NT2/D1 (cell line): ENCODE measurements at regions not wholly inside any gene's neighbourhood (a gene's known extent, or its start where the extent isn't known, plus 50 kb on each side); places are given as distances from the start of the nearest gene placed in this dataset.

ENCODE experiments used
- YY1 ChIP-seq: IDR thresholded peaks from 2 replicates; pipeline ENCODE4 v1.6.1; 2011; ENCODE audit not compliant: insufficient read length, insufficient read depth
- ZNF274 ChIP-seq: IDR thresholded peaks from 2 replicates; pipeline ENCODE4 v1.6.1; 2011; ENCODE audit warnings: mild to moderate bottlenecking, low read depth, low read length

- TF ChIP-seq ZNF274 = no peak
- no peak for TF ChIP-seq YY1
These were observed 181.8 kb upstream of the FERD3L start for GRCh38 chr7:19327018-19327417.
